HCT116 (cell line): ENCODE measurements at regions not wholly inside any gene's neighbourhood (a gene's known extent, or its start where the extent isn't known, plus 50 kb on each side); places are given as distances from the start of the nearest gene placed in this dataset.

ENCODE experiments used
- ATAC-seq: fragments of 200-7000 bp; cut with Tn5 transposase; 2 replicates; pipeline ENCODE4 v1.9.1; 2020; ENCODE audit warnings: mild to moderate bottlenecking, moderate library complexity
- BruUV-seq: library from RNA; stranded (reverse); fragments of 400-500 nt; replicated peaks from 2 replicates; lab custom pipeline; 2021; lab: Mats Ljungman, UMichigan
- CTCF ChIA-PET: fragments of 300-600 bp; sonication (Branson Sonifier 250); formaldehyde crosslinking; loops from one replicate; lab custom pipeline; 2021; ENCODE audit warnings: antibody characterized with exemption; lab: Charles Lee
- POLR2A ChIA-PET: fragments of 300-600, 350-600 bp; sonication (Branson Sonifier 250); formaldehyde crosslinking; loops from one replicate; lab custom pipeline; 2021; ENCODE audit warnings: antibody characterized with exemption; lab: Charles Lee
- RAD21 ChIA-PET, 2 experiments: fragments of 300-600 bp; sonication (Branson Sonifier 250); formaldehyde crosslinking; loops; one replicate each; lab custom pipeline; 2023; ENCODE audit warnings: low total read pairs in 2 of 2; ENCODE audit not compliant: uncharacterized antibody in 2 of 2, unreplicated experiment in 2 of 2, low non-redundant PET in 1 of 2; lab: Charles Lee
- DNase-seq: peaks from one replicate; pipeline ENCODE4 v3.0.0-alpha.2; 2010; ENCODE audit warnings: low read depth, low spot score
- H2AFZ ChIP-seq: fragments of 200-600 bp; shearing (Covaris generic), sonication (generic); 2 replicates; pipeline ENCODE4 v1.6.1; 2017; ENCODE audit warnings: low read depth, mixed run types, mixed read lengths, antibody characterized with exemption, low read length; ENCODE audit not compliant: poor library complexity, severe bottlenecking
- H3K27ac ChIP-seq: 2 replicates; pipeline ENCODE4 v1.5.1; 2012; ENCODE audit warnings: low read depth, low read length
- H3K27me3 ChIP-seq: fragments of 200-600 bp; sonication (generic); 2 replicates; pipeline ENCODE4 v1.6.1; 2016; ENCODE audit warnings: mixed run types, low read length, mixed read lengths; ENCODE audit not compliant: insufficient read depth
- H3K36me3 ChIP-seq, 2 experiments: fragments of 200-500 bp in 1 of 2; fragments of 200-600 bp in 1 of 2; sonication (Bioruptor generic) in 1 of 2; sonication (generic) in 1 of 2; 2 replicates each; pipeline versions ENCODE4 v1.5.1 to v1.6.1; 2014 to 2016; ENCODE audit warnings: low read length in 2 of 2, inconsistent platforms in 1 of 2, mixed read lengths in 1 of 2, mixed run types in 1 of 2; ENCODE audit not compliant: insufficient read depth in 2 of 2, control insufficient read depth in 1 of 2
- H3K4me1 ChIP-seq, 2 experiments: fragments of 200-600 bp in 1 of 2; sonication (generic) in 1 of 2; 2 replicates each; pipeline versions ENCODE4 v1.5.1 to v1.6.1; 2012 to 2017; ENCODE audit warnings: low read length in 2 of 2, inconsistent platforms in 1 of 2, mild to moderate bottlenecking in 1 of 2, mixed read lengths in 1 of 2, mixed run types in 1 of 2, moderate library complexity in 1 of 2; ENCODE audit not compliant: insufficient read depth in 2 of 2, control insufficient read depth in 1 of 2
- H3K4me2 ChIP-seq: fragments of 200-600 bp; sonication (generic); 2 replicates; pipeline ENCODE4 v1.6.1; 2017; ENCODE audit warnings: mixed run types, low read length, mixed read lengths
- H3K4me3 ChIP-seq, 2 experiments: fragments of 200-600 bp in 1 of 2; sonication (generic) in 1 of 2; replicated peaks in 1 of 2; 2 replicates each; pipeline ENCODE4 v1.5.1; 2011 to 2016; ENCODE audit warnings: low read length in 2 of 2, control low read depth in 1 of 2, low read depth in 1 of 2, mild to moderate bottlenecking in 1 of 2, mixed read lengths in 1 of 2, mixed run types in 1 of 2
- H3K79me2 ChIP-seq: fragments of 200-600 bp; sonication (generic); 2 replicates; pipeline ENCODE4 v1.6.1; 2017; ENCODE audit warnings: mild to moderate bottlenecking, mixed run types, low read length, moderate library complexity, mixed read lengths; ENCODE audit not compliant: insufficient read depth
- H3K9ac ChIP-seq: fragments of 200-600 bp; sonication (generic); 2 replicates; pipeline ENCODE4 v1.6.1; 2016; ENCODE audit warnings: low read length, mixed read lengths
- H3K9me2 ChIP-seq: fragments of 200-600 bp; sonication (generic), shearing (Covaris generic); 2 replicates; pipeline ENCODE4 v1.6.1; 2017; ENCODE audit warnings: mixed run types, mild to moderate bottlenecking, moderate library complexity; ENCODE audit not compliant: insufficient read depth
- H3K9me3 ChIP-seq, 2 experiments: fragments of 200-500 bp in 1 of 2; fragments of 200-600 bp in 1 of 2; sonication (Bioruptor generic) in 1 of 2; sonication (generic) in 1 of 2; 2 replicates each; pipeline ENCODE4 v1.6.1; 2014 to 2017; ENCODE audit warnings: low read length in 2 of 2, mixed read lengths in 2 of 2, inconsistent platforms in 1 of 2, low read depth in 1 of 2, mild to moderate bottlenecking in 1 of 2, mixed run types in 1 of 2, moderate library complexity in 1 of 2; ENCODE audit not compliant: control insufficient read depth in 1 of 2, insufficient read depth in 1 of 2
- H4K20me1 ChIP-seq: fragments of 200-600 bp; sonication (generic), shearing (Covaris generic); 2 replicates; pipeline ENCODE4 v1.6.1; 2017; ENCODE audit warnings: mixed run types, mild to moderate bottlenecking, moderate library complexity; ENCODE audit not compliant: insufficient read depth
- CBX3 ChIP-seq: IDR thresholded peaks from 2 replicates; pipeline ENCODE4 v1.6.1; 2012; ENCODE audit warnings: low read depth
- EGR1 ChIP-seq: IDR thresholded peaks from 2 replicates; pipeline ENCODE4 v1.6.1; 2012; ENCODE audit warnings: low read depth
- ELF1 ChIP-seq: IDR thresholded peaks from 2 replicates; pipeline ENCODE4 v1.6.1; 2012; ENCODE audit warnings: low read depth, borderline replicate concordance
- EZH2 ChIP-seq: fragments of 200-600 bp; sonication (generic); IDR thresholded peaks from 2 replicates; pipeline ENCODE4 v1.6.1; 2017; ENCODE audit warnings: antibody characterized with exemption, mixed run types
- FOSL1 ChIP-seq: IDR thresholded peaks from 2 replicates; pipeline ENCODE4 v1.6.1; 2012; ENCODE audit warnings: low read depth
- JUND ChIP-seq: IDR thresholded peaks from 2 replicates; pipeline ENCODE4 v1.6.1; 2012
- POLR2A ChIP-seq: IDR thresholded peaks from 2 replicates; pipeline ENCODE4 v1.7.0; 2011; ENCODE audit warnings: borderline replicate concordance; ENCODE audit not compliant: insufficient read depth, insufficient read length; ENCODE audit errors: extremely low read depth
- POLR2AphosphoS5 ChIP-seq: IDR thresholded peaks from 2 replicates; pipeline ENCODE4 v1.6.1; 2011; ENCODE audit warnings: mild to moderate bottlenecking, low read depth, low read length, moderate library complexity
- RAD21 ChIP-seq: IDR thresholded peaks from 2 replicates; pipeline ENCODE4 v1.6.1; 2012; ENCODE audit warnings: low read depth, mild to moderate bottlenecking
- SIN3A ChIP-seq: IDR thresholded peaks from 2 replicates; pipeline ENCODE4 v1.6.1; 2012; ENCODE audit warnings: low read depth
- SRF ChIP-seq: IDR thresholded peaks from 2 replicates; pipeline ENCODE4 v1.6.1; 2012; ENCODE audit warnings: low read depth
- YY1 ChIP-seq: IDR thresholded peaks from 2 replicates; pipeline ENCODE4 v1.6.1; 2011; ENCODE audit warnings: low read length, low read depth, moderate library complexity, mild to moderate bottlenecking; ENCODE audit not compliant: insufficient replicate concordance; ENCODE audit errors: extremely low read depth
- ZFX ChIP-seq: fragments of 450-650 bp; IDR thresholded peaks from 2 replicates; pipeline ENCODE4 v1.6.1; 2017
- ZNF274 ChIP-seq: fragments of 200-500 bp; sonication (Bioruptor generic); IDR thresholded peaks from 2 replicates; pipeline ENCODE4 v1.6.1; 2014; ENCODE audit warnings: mild to moderate bottlenecking, low read depth, low read length, inconsistent platforms
- intact Hi-C: fragments of 100-400 bp; cut with micrococcal nuclease; formaldehyde crosslinking; loops from 2 replicates; pipeline ENCODE4 v1.10.0; 2022
- TF ChIP-seq, protein P1 (sequence below): IDR thresholded peaks from 2 replicates; pipeline ENCODE4 v1.6.1; 2012
- TF ChIP-seq, protein P2 (sequence below): IDR thresholded peaks from 2 replicates; pipeline ENCODE4 v1.6.1; 2012
- TF ChIP-seq, protein P3 (sequence below): IDR thresholded peaks from 2 replicates; pipeline ENCODE4 v1.6.1; 2011; ENCODE audit warnings: mild to moderate bottlenecking, low read length, moderate library complexity; ENCODE audit not compliant: insufficient replicate concordance; ENCODE audit errors: extremely low read depth
- TF ChIP-seq, protein P4 (sequence below): IDR thresholded peaks from 2 replicates; pipeline ENCODE4 v1.6.1; 2012; ENCODE audit warnings: low read depth

DNA sequence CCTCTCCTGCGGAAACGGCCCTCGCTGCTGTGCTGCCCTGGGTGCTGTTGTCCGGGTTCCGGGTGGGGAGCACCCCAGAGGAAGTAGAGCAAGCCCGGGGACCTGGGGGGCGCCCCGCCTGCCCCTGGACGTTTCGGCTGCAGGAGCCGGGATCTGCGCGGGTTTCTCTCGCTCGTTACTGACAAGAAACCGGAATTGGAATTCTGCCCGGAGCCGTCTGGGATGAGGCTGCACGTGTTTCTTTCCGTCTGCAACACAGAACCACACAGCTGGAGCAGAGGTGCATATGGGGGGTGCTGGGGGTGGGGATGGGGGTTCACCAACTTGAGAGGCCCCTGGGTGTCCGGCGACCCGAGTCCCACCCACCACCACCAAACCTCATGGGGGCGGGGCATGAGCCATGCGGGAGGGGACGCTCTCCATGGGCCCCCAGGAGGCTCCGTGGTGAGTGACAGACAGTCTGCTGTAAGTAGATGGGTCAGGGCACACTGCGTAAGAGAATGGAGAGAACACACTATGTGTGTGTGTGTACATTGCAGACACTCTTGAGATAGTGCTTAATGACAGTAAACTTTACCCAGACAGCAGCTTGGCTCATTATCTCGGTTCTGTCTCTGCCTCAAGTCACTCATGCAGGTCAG, 261.4 kb upstream of the C1orf174 start:
- Histone ChIP-seq H4K20me1 (no peaks in the 10 kb centered on the region), H3K27ac (no peak overlapping the region), H3K36me3 (no peaks in the 10 kb centered on the region), H3K4me1 (no peaks in the 10 kb centered on the region), H3K9ac (no peak overlapping the region), H3K9me2 (no peaks in the 10 kb centered on the region), H3K27me3 (peaks cover 20% of the 10 kb centered on the region), H3K4me2 (no peak overlapping the region), H3K9me3 (no peaks in the 10 kb centered on the region), H3K4me3 (no peak overlapping the region), H3K79me2 (no peaks in the 10 kb centered on the region), H2AFZ (no peak overlapping the region)
- intact Hi-C loops: no loop called here
- BruUV-seq: no TSS peak
- no peak for ATAC-seq
- ChIA-PET POLR2A (no interaction called here), CTCF (no interaction called here), RAD21 (no interaction called here)
- DNase-seq: no peak
- TF ChIP-seq SIN3A: no peak
- TF ChIP-seq, protein P1, sequence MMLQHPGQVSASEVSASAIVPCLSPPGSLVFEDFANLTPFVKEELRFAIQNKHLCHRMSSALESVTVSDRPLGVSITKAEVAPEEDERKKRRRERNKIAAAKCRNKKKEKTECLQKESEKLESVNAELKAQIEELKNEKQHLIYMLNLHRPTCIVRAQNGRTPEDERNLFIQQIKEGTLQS: no peak
- no peak for TF ChIP-seq EZH2
- no peak for TF ChIP-seq YY1
- TF ChIP-seq POLR2A: no peak
- TF ChIP-seq, protein P2, sequence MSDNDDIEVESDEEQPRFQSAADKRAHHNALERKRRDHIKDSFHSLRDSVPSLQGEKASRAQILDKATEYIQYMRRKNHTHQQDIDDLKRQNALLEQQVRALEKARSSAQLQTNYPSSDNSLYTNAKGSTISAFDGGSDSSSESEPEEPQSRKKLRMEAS: no peak
- no peak for TF ChIP-seq SRF
- TF ChIP-seq, protein P3, sequence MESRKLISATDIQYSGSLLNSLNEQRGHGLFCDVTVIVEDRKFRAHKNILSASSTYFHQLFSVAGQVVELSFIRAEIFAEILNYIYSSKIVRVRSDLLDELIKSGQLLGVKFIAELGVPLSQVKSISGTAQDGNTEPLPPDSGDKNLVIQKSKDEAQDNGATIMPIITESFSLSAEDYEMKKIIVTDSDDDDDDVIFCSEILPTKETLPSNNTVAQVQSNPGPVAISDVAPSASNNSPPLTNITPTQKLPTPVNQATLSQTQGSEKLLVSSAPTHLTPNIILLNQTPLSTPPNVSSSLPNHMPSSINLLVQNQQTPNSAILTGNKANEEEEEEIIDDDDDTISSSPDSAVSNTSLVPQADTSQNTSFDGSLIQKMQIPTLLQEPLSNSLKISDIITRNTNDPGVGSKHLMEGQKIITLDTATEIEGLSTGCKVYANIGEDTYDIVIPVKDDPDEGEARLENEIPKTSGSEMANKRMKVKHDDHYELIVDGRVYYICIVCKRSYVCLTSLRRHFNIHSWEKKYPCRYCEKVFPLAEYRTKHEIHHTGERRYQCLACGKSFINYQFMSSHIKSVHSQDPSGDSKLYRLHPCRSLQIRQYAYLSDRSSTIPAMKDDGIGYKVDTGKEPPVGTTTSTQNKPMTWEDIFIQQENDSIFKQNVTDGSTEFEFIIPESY: no peak
- TF ChIP-seq ZNF274: no peak
- TF ChIP-seq JUND: no peak
- TF ChIP-seq RAD21: no peak
- TF ChIP-seq EGR1: no peak
- no peak for TF ChIP-seq ZFX
- TF ChIP-seq CBX3: no peak
- TF ChIP-seq ELF1: no peak
- no peak for TF ChIP-seq FOSL1
- TF ChIP-seq, protein P4, sequence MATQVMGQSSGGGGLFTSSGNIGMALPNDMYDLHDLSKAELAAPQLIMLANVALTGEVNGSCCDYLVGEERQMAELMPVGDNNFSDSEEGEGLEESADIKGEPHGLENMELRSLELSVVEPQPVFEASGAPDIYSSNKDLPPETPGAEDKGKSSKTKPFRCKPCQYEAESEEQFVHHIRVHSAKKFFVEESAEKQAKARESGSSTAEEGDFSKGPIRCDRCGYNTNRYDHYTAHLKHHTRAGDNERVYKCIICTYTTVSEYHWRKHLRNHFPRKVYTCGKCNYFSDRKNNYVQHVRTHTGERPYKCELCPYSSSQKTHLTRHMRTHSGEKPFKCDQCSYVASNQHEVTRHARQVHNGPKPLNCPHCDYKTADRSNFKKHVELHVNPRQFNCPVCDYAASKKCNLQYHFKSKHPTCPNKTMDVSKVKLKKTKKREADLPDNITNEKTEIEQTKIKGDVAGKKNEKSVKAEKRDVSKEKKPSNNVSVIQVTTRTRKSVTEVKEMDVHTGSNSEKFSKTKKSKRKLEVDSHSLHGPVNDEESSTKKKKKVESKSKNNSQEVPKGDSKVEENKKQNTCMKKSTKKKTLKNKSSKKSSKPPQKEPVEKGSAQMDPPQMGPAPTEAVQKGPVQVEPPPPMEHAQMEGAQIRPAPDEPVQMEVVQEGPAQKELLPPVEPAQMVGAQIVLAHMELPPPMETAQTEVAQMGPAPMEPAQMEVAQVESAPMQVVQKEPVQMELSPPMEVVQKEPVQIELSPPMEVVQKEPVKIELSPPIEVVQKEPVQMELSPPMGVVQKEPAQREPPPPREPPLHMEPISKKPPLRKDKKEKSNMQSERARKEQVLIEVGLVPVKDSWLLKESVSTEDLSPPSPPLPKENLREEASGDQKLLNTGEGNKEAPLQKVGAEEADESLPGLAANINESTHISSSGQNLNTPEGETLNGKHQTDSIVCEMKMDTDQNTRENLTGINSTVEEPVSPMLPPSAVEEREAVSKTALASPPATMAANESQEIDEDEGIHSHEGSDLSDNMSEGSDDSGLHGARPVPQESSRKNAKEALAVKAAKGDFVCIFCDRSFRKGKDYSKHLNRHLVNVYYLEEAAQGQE: no peak
- no peak for TF ChIP-seq POLR2AphosphoS5
